H9 (cell line): ENCODE measurements at regions not wholly inside any gene's neighbourhood (a gene's known extent, or its start where the extent isn't known, plus 50 kb on each side); places are given as distances from the start of the nearest gene placed in this dataset.

Experiments
- DNase-seq: peaks from one replicate; pipeline ENCODE4 v3.0.0-alpha.2; 2017
- H2AFZ ChIP-seq: one replicate; pipeline ENCODE4 v1.6.1; 2013; ENCODE audit warnings: mild to moderate bottlenecking, low read length, control low read depth, moderate library complexity
- H2AK5ac ChIP-seq: 2 replicates; pipeline ENCODE4 v1.6.1; 2013; ENCODE audit warnings: low read length, control low read depth, mixed read lengths; ENCODE audit not compliant: insufficient read length
- H2BK120ac ChIP-seq: one replicate; pipeline ENCODE4 v1.6.1; 2013; ENCODE audit warnings: low read depth, mild to moderate bottlenecking, low read length, control low read depth, inconsistent platforms; ENCODE audit not compliant: poor library complexity, severe bottlenecking
- H2BK12ac ChIP-seq: 2 replicates; pipeline ENCODE4 v1.6.1; 2013; ENCODE audit warnings: low read length, control low read depth, mixed read lengths, low read depth; ENCODE audit not compliant: insufficient read length
- H2BK15ac ChIP-seq: 2 replicates; pipeline ENCODE4 v1.6.1; 2013; ENCODE audit warnings: low read depth, low read length, control low read depth
- H2BK20ac ChIP-seq: one replicate; pipeline ENCODE4 v1.6.1; 2013; ENCODE audit warnings: low read depth, mild to moderate bottlenecking, low read length, control low read depth, inconsistent platforms; ENCODE audit not compliant: poor library complexity, severe bottlenecking
- H2BK5ac ChIP-seq: 2 replicates; pipeline ENCODE4 v1.6.1; 2013; ENCODE audit warnings: low read length, control low read depth, mixed read lengths; ENCODE audit not compliant: insufficient read length
- H3K14ac ChIP-seq: 2 replicates; pipeline ENCODE4 v1.6.1; 2013; ENCODE audit warnings: low read length, control low read depth; ENCODE audit not compliant: insufficient read depth
- H3K18ac ChIP-seq: 2 replicates; pipeline ENCODE4 v1.6.1; 2013; ENCODE audit warnings: low read depth, mild to moderate bottlenecking, mixed read lengths, low read length, control low read depth; ENCODE audit not compliant: insufficient read length
- H3K23ac ChIP-seq: 2 replicates; pipeline ENCODE4 v1.6.1; 2013; ENCODE audit warnings: low read length, control low read depth, mixed read lengths, low read depth; ENCODE audit not compliant: insufficient read length
- H3K23me2 ChIP-seq: 2 replicates; pipeline ENCODE4 v1.6.1; 2013; ENCODE audit warnings: low read depth, mild to moderate bottlenecking, mixed read lengths, low read length, control low read depth; ENCODE audit not compliant: insufficient read length, poor library complexity, severe bottlenecking
- H3K27ac ChIP-seq: 2 replicates; pipeline ENCODE4 v1.5.1; 2013; ENCODE audit warnings: low read length, control low read depth, mixed read lengths, low read depth; ENCODE audit not compliant: insufficient read length
- H3K27me3 ChIP-seq: 2 replicates; pipeline ENCODE4 v1.6.1; 2013; ENCODE audit warnings: low read length, control low read depth, inconsistent platforms; ENCODE audit not compliant: insufficient read depth
- H3K4ac ChIP-seq: 2 replicates; pipeline ENCODE4 v1.6.1; 2013; ENCODE audit warnings: low read depth, mild to moderate bottlenecking, control low read depth, inconsistent platforms, low read length, moderate library complexity
- H3K4me1 ChIP-seq: 2 replicates; pipeline ENCODE4 v1.6.1; 2013; ENCODE audit warnings: low read length, control low read depth, inconsistent platforms; ENCODE audit not compliant: insufficient read depth
- H3K4me2 ChIP-seq: 2 replicates; pipeline ENCODE4 v1.6.1; 2013; ENCODE audit warnings: low read length, control low read depth, mixed read lengths; ENCODE audit not compliant: insufficient read length, insufficient read depth
- H3K56ac ChIP-seq: 2 replicates; pipeline ENCODE4 v1.6.1; 2013; ENCODE audit warnings: low read depth, mild to moderate bottlenecking, mixed read lengths, low read length, control low read depth; ENCODE audit not compliant: insufficient read length
- H3K79me1 ChIP-seq: 2 replicates; pipeline ENCODE4 v1.6.1; 2013; ENCODE audit warnings: low read depth, mild to moderate bottlenecking, moderate library complexity, low read length, control low read depth, inconsistent platforms; ENCODE audit not compliant: insufficient read depth, poor library complexity, severe bottlenecking
- H3K79me2 ChIP-seq: 2 replicates; pipeline ENCODE4 v1.6.1; 2013; ENCODE audit warnings: low read length, control low read depth, inconsistent platforms; ENCODE audit not compliant: insufficient read depth
- H3K9ac ChIP-seq: 2 replicates; pipeline ENCODE4 v1.6.1; 2013; ENCODE audit warnings: low read length, control low read depth, mixed read lengths; ENCODE audit not compliant: insufficient read length; ENCODE audit errors: extremely low read depth
- H3K9me3 ChIP-seq: one replicate; pipeline ENCODE4 v1.6.1; 2013; ENCODE audit warnings: low read depth, low read length, inconsistent platforms; ENCODE audit not compliant: control insufficient read depth
- H3T11ph ChIP-seq: one replicate; pipeline ENCODE4 v1.6.1; 2013; ENCODE audit warnings: mild to moderate bottlenecking, low read length, control low read depth, inconsistent platforms
- H4K20me1 ChIP-seq: one replicate; pipeline ENCODE4 v1.6.1; 2013; ENCODE audit not compliant: control insufficient read depth, insufficient read length, insufficient read depth
- H4K5ac ChIP-seq: 2 replicates; pipeline ENCODE4 v1.6.1; 2013; ENCODE audit warnings: low read depth, mild to moderate bottlenecking, mixed read lengths, low read length, control low read depth; ENCODE audit not compliant: insufficient read length
- H4K8ac ChIP-seq: replicated peaks from 2 replicates; pipeline ENCODE4 v1.6.1; 2013; ENCODE audit warnings: low read length, control low read depth, mixed read lengths, low read depth; ENCODE audit not compliant: insufficient read length
- H4K91ac ChIP-seq: 2 replicates; pipeline ENCODE4 v1.6.1; 2013; ENCODE audit warnings: low read depth, mild to moderate bottlenecking, moderate library complexity, mixed read lengths, low read length, control low read depth; ENCODE audit not compliant: insufficient read length
- H3K27ac Mint-ChIP-seq, 3 experiments: 2 replicates in 2 of 3; 3 replicates in 1 of 3; pipeline ENCODE4 v1.8.0; 2020 to 2021; ENCODE audit warnings: mixed read lengths in 3 of 3, mild to moderate bottlenecking in 1 of 3, moderate library complexity in 1 of 3
- H3K27me3 Mint-ChIP-seq: 2 replicates; pipeline ENCODE4 v1.8.0; 2021; ENCODE audit warnings: low read depth, mild to moderate bottlenecking, moderate library complexity, mixed read lengths
- H3K36me3 Mint-ChIP-seq, 3 experiments: 2 replicates in 2 of 3; 3 replicates in 1 of 3; pipeline ENCODE4 v1.8.0; 2020 to 2021; ENCODE audit warnings: low read depth in 3 of 3, mixed read lengths in 3 of 3; ENCODE audit not compliant: insufficient read depth in 1 of 3
- H3K4me1 Mint-ChIP-seq, 2 experiments: 2 replicates each; pipeline ENCODE4 v1.8.0; 2020; ENCODE audit warnings: mixed read lengths in 2 of 2
- H3K4me3 Mint-ChIP-seq, 2 experiments: 2 replicates in 1 of 2; 3 replicates in 1 of 2; pipeline ENCODE4 v1.8.0; 2020 to 2021; ENCODE audit warnings: mild to moderate bottlenecking in 2 of 2, mixed read lengths in 2 of 2, moderate library complexity in 1 of 2
- H3K9me3 Mint-ChIP-seq, 2 experiments: 2 replicates in 1 of 2; 3 replicates in 1 of 2; pipeline ENCODE4 v1.8.0; 2020; ENCODE audit warnings: mild to moderate bottlenecking in 2 of 2, mixed read lengths in 2 of 2, moderate library complexity in 1 of 2
- CTCF ChIP-seq: fragments of 200-600 bp; sonication (generic); conservative IDR thresholded peaks from 3 replicates; pipeline ENCODE4 v1.8.0; 2021; ENCODE audit warnings: antibody characterized with exemption, mild to moderate bottlenecking
- WGBS: extraction: QIAGEN DNeasy Blood & Tissue Kit; methylation state at CpG from one replicate; pipeline ENCODE4 v1.1.7; 2013; ENCODE audit warnings: missing lambda C conversion rate, low lambda C conversion rate, mixed read lengths; ENCODE audit not compliant: insufficient read length; ENCODE audit errors: extremely low coverage; 5-methylcytosine and 5-hydroxymethylcytosine counted together

GRCh38 chr5:174491761-174492350, 232.5 kb upstream of the MSX2 start:
- Histone ChIP-seq H3K14ac (no peak overlapping the region), H4K20me1 (no peaks in the 10 kb centered on the region), H3K27me3 (no peaks in the 10 kb centered on the region), H4K5ac (no peak overlapping the region), H3K56ac (no peak overlapping the region), H3K4me1 (no peaks in the 10 kb centered on the region), H3K4ac (no peak overlapping the region), H2BK12ac (no peak overlapping the region), H4K8ac (no peak overlapping the region), H3K27ac (no peak overlapping the region), H3K9ac (no peak overlapping the region), H2BK5ac (no peak overlapping the region), H4K91ac (no peak overlapping the region), H3K9me3 (no peaks in the 10 kb centered on the region), H3K23ac (no peak overlapping the region), H2AFZ (no peak overlapping the region), H2BK15ac (no peak overlapping the region), H3K23me2 (no peaks in the 10 kb centered on the region), H3K18ac (no peak overlapping the region), H3T11ph (no peak overlapping the region), H3K4me2 (no peak overlapping the region), H3K79me2 (no peaks in the 10 kb centered on the region), H2AK5ac (no peak overlapping the region), H3K79me1 (no peaks in the 10 kb centered on the region), H2BK20ac (no peak overlapping the region), H2BK120ac (no peak overlapping the region)
- WGBS: no CpG with 5 or more reads among the region's 4 CpGs
- H3K4me3 Mint-ChIP-seq: no peak overlapping the region
- peaks cover 8 to 10% of the 10 kb centered on the region in 2 experiments for H3K4me1 Mint-ChIP-seq
- peak overlapping the region in 1 of 3 experiments; percentile 63; a peak in 2 of 7 replicates for H3K27ac Mint-ChIP-seq
- TF ChIP-seq CTCF: no peak
- H3K27me3 Mint-ChIP-seq: peaks cover 4% of the 10 kb centered on the region
- H3K36me3 Mint-ChIP-seq: no peaks in the 10 kb centered on the region
- no peaks in the 10 kb centered on the region for H3K9me3 Mint-ChIP-seq
- no peak for DNase-seq
